ENCODE measurements at regions not wholly inside any gene's neighbourhood (a gene's known extent, or its start where the extent isn't known, plus 50 kb on each side); places are given as distances from the start of the nearest gene placed in this dataset.

GRCh38 chr7:124351950-124352349 lies 319.1 kb upstream of the TMEM229A start:
- no peak for DNase-seq (ENCODE audit: low read depth in 2 of 3, low spot score in 1 of 3)

- DNase-seq (ENCODE audit: low read depth in 2 of 3, low spot score in 1 of 3), result no peak
Observed at GRCh38 chr7:124349443-124349842, 316.6 kb upstream of the TMEM229A start.

- no peak for DNase-seq (ENCODE audit: low read depth in 2 of 3, low spot score in 1 of 3)
Observed at GRCh38 chr7:124338861-124339260, 306.0 kb upstream of the TMEM229A start.

- no peak for DNase-seq (ENCODE audit: low read depth in 2 of 3, low spot score in 1 of 3)
Observed at GRCh38 chr7:124330731-124331407, 298.0 kb upstream of the TMEM229A start.

GRCh38 chr7:124328774-124329173 lies 295.9 kb upstream of the TMEM229A start:
- no peak for DNase-seq (ENCODE audit: low read depth in 2 of 3, low spot score in 1 of 3)

GRCh38 chr7:124324262-124324661 lies 291.4 kb upstream of the TMEM229A start:
- DNase-seq (ENCODE audit: low read depth in 2 of 3, low spot score in 1 of 3), result no peak

GRCh38 chr7:124323597-124323996 lies 290.7 kb upstream of the TMEM229A start:
- no peak for DNase-seq (ENCODE audit: low read depth in 2 of 3, low spot score in 1 of 3)

GRCh38 chr7:124322561-124322960 lies 289.7 kb upstream of the TMEM229A start:
- no peak for DNase-seq (ENCODE audit: low read depth in 2 of 3, low spot score in 1 of 3)

- DNase-seq (ENCODE audit: low read depth in 2 of 3, low spot score in 1 of 3), result no peak
Observed at GRCh38 chr7:124318721-124319450, 286.0 kb upstream of the TMEM229A start.

- DNase-seq (ENCODE audit: low read depth in 2 of 3, low spot score in 1 of 3), result no peak
Observed at GRCh38 chr7:124310934-124311390, 278.1 kb upstream of the TMEM229A start.

- DNase-seq (ENCODE audit: low read depth in 2 of 3, low spot score in 1 of 3), result no peak
Observed at GRCh38 chr7:124308384-124308783, 275.5 kb upstream of the TMEM229A start.

GRCh38 chr7:124295289-124295688 lies 262.4 kb upstream of the TMEM229A start:
- DNase-seq (ENCODE audit: low read depth in 2 of 3, low spot score in 1 of 3), result no peak

GRCh38 chr7:124284937-124285336 lies 252.1 kb upstream of the TMEM229A start:
- DNase-seq (ENCODE audit: low read depth in 2 of 3, low spot score in 1 of 3), result no peak

GRCh38 chr7:124276005-124276622 lies 243.2 kb upstream of the TMEM229A start:
- no peak for DNase-seq (ENCODE audit: low read depth in 2 of 3, low spot score in 1 of 3)

- DNase-seq (ENCODE audit: low read depth in 2 of 3, low spot score in 1 of 3), result no peak
Observed at GRCh38 chr7:124275411-124275810, 242.5 kb upstream of the TMEM229A start.

GRCh38 chr7:124269774-124270173 lies 236.9 kb upstream of the TMEM229A start:
- no peak for DNase-seq (ENCODE audit: low read depth in 2 of 3, low spot score in 1 of 3)

GRCh38 chr7:124267154-124267553 lies 234.3 kb upstream of the TMEM229A start:
- DNase-seq (ENCODE audit: low read depth in 2 of 3, low spot score in 1 of 3), result no peak

GRCh38 chr7:124263232-124263827 lies 230.5 kb upstream of the TMEM229A start:
- no peak for DNase-seq (ENCODE audit: low read depth in 2 of 3, low spot score in 1 of 3)

GRCh38 chr7:124261710-124262109 lies 228.8 kb upstream of the TMEM229A start:
- DNase-seq (ENCODE audit: low read depth in 2 of 3, low spot score in 1 of 3), result no peak

GRCh38 chr7:124257638-124258308 lies 224.9 kb upstream of the TMEM229A start:
- no peak for DNase-seq (ENCODE audit: low read depth in 2 of 3, low spot score in 1 of 3)

- DNase-seq (ENCODE audit: low read depth in 2 of 3, low spot score in 1 of 3), result no peak
Observed at GRCh38 chr7:124255041-124255655, 222.3 kb upstream of the TMEM229A start.

Measured in stimulated activated CD4-positive, alpha-beta T cell treated with anti-CD3 and anti-CD28 coated beads, Interleukin-12 subunit alpha, Interleukin-12 subunit beta, amount 100 ng/mL, for 48 hours (primary cell).